Activated T-helper 1 cell treated with anti-CD3 and anti-CD28 coated beads, Interleukin-2, amount 50 U/mL, for 16 hours (primary cell): ENCODE measurements at regions not wholly inside any gene's neighbourhood (a gene's known extent, or its start where the extent isn't known, plus 50 kb on each side); places are given as distances from the start of the nearest gene placed in this dataset.

Experiments
- DNase-seq, 2 donors: peaks; one replicate each; pipeline ENCODE4 v3.0.0-alpha.2; 2020; ENCODE audit warnings: low read depth in 1 of 2, low spot score in 1 of 2

- no peak for DNase-seq
Measured at GRCh38 chr18:78101091-78101490, 851.4 kb downstream of the GALR1 start.

GRCh38 chr18:78102135-78102534, 852.5 kb downstream of the GALR1 start:
- DNase-seq = no peak

- no peak for DNase-seq
Measured at GRCh38 chr18:78105611-78106010, 856.0 kb downstream of the GALR1 start.

- DNase-seq = no peak
Measured at GRCh38 chr18:78106946-78107345, 857.3 kb downstream of the GALR1 start.

GRCh38 chr18:78107363-78107762, 857.7 kb downstream of the GALR1 start:
- DNase-seq = no peak

- DNase-seq = no peak
Measured at GRCh38 chr18:78108554-78108953, 858.9 kb downstream of the GALR1 start.

- DNase-seq = no peak
Measured at GRCh38 chr18:78113136-78113939, 863.7 kb downstream of the GALR1 start.

GRCh38 chr18:78113940-78114251, 864.2 kb downstream of the GALR1 start:
- DNase-seq = no peak

- DNase-seq = no peak
Measured at GRCh38 chr18:78115896-78116561, 863.6 kb upstream of the SALL3 start.

GRCh38 chr18:78123144-78123909, 856.3 kb upstream of the SALL3 start:
- DNase-seq = no peak

GRCh38 chr18:78123926-78124797, 855.5 kb upstream of the SALL3 start:
- no peak for DNase-seq

GRCh38 chr18:78125206-78125896, 854.3 kb upstream of the SALL3 start:
- DNase-seq = no peak

- DNase-seq = no peak
Measured at GRCh38 chr18:78126106-78126505, 853.5 kb upstream of the SALL3 start.

- no peak for DNase-seq
Measured at GRCh38 chr18:78126536-78126935, 853.1 kb upstream of the SALL3 start.

GRCh38 chr18:78127041-78127440, 852.6 kb upstream of the SALL3 start:
- DNase-seq = no peak

- DNase-seq = no peak
Measured at GRCh38 chr18:78128004-78128403, 851.6 kb upstream of the SALL3 start.

GRCh38 chr18:78129260-78129659, 850.4 kb upstream of the SALL3 start:
- DNase-seq = no peak

GRCh38 chr18:78130232-78131195, 849.1 kb upstream of the SALL3 start:
- no peak for DNase-seq

- DNase-seq = no peak
Measured at GRCh38 chr18:78133729-78134128, 845.9 kb upstream of the SALL3 start.
